GM10266 (cell line): ENCODE measurements at regions not wholly inside any gene's neighbourhood (a gene's known extent, or its start where the extent isn't known, plus 50 kb on each side); places are given as distances from the start of the nearest gene placed in this dataset.

Experiments used
- DNase-seq: peaks from one replicate; pipeline ENCODE4 v3.0.0; 2012; ENCODE audit errors: extremely low spot score
- TF ChIP-seq, protein P1 (sequence below): IDR thresholded peaks from 2 replicates; pipeline ENCODE4 v1.5.1; 2012; ENCODE audit warnings: mild to moderate bottlenecking, low read depth; ENCODE audit not compliant: control insufficient read depth, insufficient read depth; ENCODE audit errors: missing control alignments

DNA sequence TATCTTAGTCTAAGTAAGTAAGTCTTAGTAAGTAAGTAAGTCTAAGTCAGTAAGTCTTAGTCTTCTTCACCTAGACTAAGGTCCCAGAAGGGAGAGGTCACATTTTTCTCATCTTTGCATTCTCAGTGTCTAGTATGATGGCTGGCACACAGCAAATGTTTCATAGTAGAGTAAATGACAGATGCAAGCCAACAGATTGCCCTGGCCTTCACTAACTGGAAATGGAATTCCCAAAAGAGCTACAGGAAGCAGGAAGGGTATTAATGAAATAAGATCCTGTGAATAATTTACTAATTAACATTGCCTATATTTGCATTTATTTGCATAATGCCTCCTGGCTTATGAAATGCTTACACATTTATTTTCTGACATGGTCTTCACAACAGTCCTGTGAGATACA, 221.6 kb downstream of the RAD51AP2 start:
- TF ChIP-seq, protein P1, sequence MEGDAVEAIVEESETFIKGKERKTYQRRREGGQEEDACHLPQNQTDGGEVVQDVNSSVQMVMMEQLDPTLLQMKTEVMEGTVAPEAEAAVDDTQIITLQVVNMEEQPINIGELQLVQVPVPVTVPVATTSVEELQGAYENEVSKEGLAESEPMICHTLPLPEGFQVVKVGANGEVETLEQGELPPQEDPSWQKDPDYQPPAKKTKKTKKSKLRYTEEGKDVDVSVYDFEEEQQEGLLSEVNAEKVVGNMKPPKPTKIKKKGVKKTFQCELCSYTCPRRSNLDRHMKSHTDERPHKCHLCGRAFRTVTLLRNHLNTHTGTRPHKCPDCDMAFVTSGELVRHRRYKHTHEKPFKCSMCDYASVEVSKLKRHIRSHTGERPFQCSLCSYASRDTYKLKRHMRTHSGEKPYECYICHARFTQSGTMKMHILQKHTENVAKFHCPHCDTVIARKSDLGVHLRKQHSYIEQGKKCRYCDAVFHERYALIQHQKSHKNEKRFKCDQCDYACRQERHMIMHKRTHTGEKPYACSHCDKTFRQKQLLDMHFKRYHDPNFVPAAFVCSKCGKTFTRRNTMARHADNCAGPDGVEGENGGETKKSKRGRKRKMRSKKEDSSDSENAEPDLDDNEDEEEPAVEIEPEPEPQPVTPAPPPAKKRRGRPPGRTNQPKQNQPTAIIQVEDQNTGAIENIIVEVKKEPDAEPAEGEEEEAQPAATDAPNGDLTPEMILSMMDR, result no peak
- DNase-seq, result no peak

DNA sequence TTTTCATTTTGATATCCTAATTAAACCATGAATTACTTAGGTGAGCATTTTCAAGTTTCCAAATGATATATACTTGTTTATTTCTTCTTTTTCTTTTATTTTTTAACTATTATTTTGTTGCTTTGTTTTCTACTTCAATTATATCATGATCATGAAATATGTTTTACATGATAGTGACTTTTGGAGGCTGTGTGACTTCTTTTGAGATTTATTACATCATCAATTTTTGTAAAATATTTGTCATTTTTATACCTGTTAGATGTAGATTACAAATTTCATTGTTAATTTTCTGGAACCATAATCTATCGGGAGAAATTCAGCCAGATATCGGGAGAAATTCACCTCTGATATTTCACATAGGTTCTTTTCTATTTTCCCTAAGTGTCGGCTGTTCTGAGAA, 228.6 kb downstream of the RAD51AP2 start:
- no peak for DNase-seq
- TF ChIP-seq, protein P1, result no peak

DNA sequence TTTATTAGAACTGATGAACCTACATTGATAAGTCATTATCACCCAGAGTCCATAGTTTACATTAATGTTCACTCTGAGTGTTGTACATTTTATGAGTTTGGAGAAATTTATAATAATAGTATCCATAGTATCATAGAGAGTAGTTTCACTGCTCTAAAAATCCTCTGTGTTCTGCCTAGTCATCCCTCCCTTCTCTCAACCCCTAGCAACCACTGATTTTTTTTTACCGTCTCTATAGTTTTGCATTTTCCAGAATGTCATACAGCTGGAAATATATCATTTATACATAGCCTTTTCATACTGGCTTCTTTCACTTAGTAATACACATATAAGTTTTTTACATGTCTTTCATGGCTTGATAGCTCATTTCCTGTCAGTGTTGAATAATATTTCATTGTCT, 231.1 kb downstream of the RAD51AP2 start:
- TF ChIP-seq, protein P1, result no peak
- DNase-seq, result no peak

DNA sequence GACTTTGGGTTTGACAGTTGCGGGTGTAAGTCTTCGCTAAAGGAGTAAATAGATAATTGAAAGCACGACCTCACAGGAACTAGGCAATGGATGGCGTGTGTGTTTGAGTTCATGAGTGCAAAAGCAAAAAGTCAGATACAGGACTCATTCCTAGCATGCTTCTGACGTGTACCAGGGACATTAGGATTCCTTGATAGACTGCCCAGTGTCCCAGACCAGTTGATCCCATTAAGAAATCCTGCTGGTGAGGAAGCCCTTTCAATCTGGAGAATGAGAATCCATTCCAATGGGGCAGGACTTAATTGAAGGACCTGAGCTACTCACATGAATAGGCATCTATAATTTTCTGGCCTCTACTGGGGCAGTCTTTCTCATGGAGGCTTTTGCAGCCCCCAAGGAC, 235.4 kb downstream of the RAD51AP2 start:
- TF ChIP-seq, protein P1, result no peak
- no peak for DNase-seq

DNA sequence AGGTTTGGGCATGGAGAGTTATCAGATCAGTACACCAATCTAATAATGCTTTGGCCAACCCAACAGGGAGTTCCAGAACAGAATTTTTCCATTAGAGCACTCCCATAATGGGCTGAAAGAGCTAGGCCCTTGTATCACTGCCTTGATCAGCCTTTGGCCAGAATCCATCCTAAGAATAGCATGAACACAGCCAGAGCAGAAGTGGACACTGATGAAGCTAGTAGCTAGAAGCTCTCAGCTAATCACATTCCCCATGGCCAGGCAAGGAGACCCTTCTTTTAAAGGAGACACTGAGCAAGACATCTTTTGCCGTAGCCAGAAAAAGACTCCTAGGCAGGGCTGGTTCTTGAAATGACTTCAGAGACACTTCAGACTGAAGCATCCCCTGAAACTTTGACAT, 236.0 kb downstream of the RAD51AP2 start:
- DNase-seq, result no peak
- TF ChIP-seq, protein P1, result no peak

DNA sequence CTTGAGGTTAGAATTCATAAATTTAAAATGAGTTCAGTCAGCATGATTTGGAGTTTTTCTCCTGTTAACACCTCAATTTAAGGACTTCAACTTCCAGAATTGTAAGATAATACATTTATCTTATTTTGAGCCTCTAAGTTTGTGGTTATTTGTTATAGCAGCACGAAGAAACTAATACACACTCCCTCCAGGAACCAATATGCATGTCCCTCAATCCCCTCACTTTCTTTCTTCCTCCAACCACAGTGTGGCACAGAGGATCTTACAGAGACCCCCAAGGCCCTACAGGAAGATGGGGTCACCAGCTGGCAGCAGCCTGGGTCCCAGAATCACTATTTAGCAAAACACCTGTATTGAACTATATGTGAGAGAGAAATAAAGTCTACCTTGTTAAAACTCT, 242.0 kb downstream of the RAD51AP2 start:
- DNase-seq, result no peak
- TF ChIP-seq, protein P1, result no peak

DNA sequence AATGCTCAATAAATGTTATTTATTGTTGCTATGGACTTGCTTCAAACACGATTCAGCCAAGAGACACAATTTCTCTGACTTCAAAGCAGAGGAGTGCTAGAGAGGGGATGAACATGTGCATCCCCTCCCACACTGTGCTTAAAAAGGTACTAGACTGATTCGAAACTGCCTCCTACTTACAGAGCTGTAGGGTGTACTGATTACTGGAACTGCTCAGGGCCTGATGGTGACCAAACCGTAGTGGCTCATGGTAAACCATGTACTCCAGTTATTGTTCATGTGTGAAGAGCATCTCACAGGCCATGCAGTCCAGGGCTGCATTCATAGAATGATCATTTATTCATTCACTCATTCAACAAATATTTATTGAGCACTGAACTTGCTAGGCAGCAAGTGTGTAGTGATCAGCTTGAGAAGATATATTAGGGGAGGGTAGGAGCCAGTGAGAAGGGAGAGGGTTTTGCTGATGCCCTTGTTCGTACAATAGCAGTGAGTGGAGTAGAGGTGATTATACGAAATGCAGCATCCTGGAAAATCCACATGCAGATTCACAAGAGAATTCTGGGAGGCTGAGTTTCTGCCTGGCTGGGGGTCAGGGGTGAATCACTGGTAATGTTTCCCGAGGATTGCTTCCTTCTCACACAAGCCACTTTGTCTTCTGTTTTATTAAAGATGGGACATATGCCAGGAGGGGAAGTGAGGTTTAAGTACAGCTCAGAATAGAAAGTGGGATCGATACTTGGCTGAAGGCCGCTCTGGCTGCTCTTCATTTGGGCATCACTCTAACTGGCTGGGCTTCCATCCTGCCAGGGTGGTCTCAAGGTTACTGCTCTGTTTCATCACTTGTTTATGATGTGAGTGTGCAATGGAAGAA, 245.4 kb downstream of the RAD51AP2 start:
- TF ChIP-seq, protein P1, result no peak
- no peak for DNase-seq
